Activated CD8-positive, alpha-beta memory T cell treated with anti-CD3 and anti-CD28 coated beads, Interleukin-2, amount 10 ng/mL, durations not matched to agents 7 days and 5 days (primary cell): ENCODE measurements at regions not wholly inside any gene's neighbourhood (a gene's known extent, or its start where the extent isn't known, plus 50 kb on each side); places are given as distances from the start of the nearest gene placed in this dataset.

Experiments
- ATAC-seq: fragments of 150-1000 bp; cut with Tn5 transposase; one replicate; pipeline ENCODE4 v1.10.0; 2021; ENCODE audit warnings: moderate library complexity
- CTCF ChIA-PET: fragments of 350-600 bp; sonication (Branson Sonifier 250); formaldehyde crosslinking; loops from one replicate; lab custom pipeline; 2021; ENCODE audit warnings: antibody characterized with exemption; lab: Charles Lee
- DNase-seq: peaks from one replicate; pipeline ENCODE4 v3.0.0-alpha.2; 2020
- H3K27ac Mint-ChIP-seq: one replicate; pipeline ENCODE4 v1.8.0; 2021; ENCODE audit warnings: mild to moderate bottlenecking, mixed read lengths
- H3K27me3 Mint-ChIP-seq: one replicate; pipeline ENCODE4 v1.8.0; 2021; ENCODE audit warnings: mixed read lengths
- H3K36me3 Mint-ChIP-seq: one replicate; pipeline ENCODE4 v1.8.0; 2021; ENCODE audit warnings: mild to moderate bottlenecking, mixed read lengths
- H3K4me1 Mint-ChIP-seq: one replicate; pipeline ENCODE4 v1.8.0; 2021; ENCODE audit warnings: mixed read lengths
- H3K4me3 Mint-ChIP-seq: one replicate; pipeline ENCODE4 v1.8.0; 2021; ENCODE audit warnings: mild to moderate bottlenecking, moderate library complexity, mixed read lengths
- H3K9me3 Mint-ChIP-seq: one replicate; pipeline ENCODE4 v1.8.0; 2022; ENCODE audit warnings: low read depth, mixed read lengths

GRCh38 chr3:66761093-66761780 is 236.9 kb upstream of the KBTBD8 start:
- Mint-ChIP-seq H3K36me3 (no peaks in the 10 kb centered on the region), H3K4me3 (no peak overlapping the region), H3K27me3 (no peaks in the 10 kb centered on the region), H3K4me1 (no peaks in the 10 kb centered on the region), H3K9me3 (no peaks in the 10 kb centered on the region), H3K27ac (no peak overlapping the region)
- DNase-seq (no peak), ATAC-seq (no peak)
- CTCF ChIA-PET = no interaction called here

- no peak for DNase-seq
- no peak overlapping the region for H3K27ac Mint-ChIP-seq
- H3K9me3 Mint-ChIP-seq = no peaks in the 10 kb centered on the region
- peaks cover 2% of the 10 kb centered on the region for H3K27me3 Mint-ChIP-seq
- CTCF ChIA-PET = no interaction called here
- no peak for ATAC-seq
- H3K4me3 Mint-ChIP-seq = no peak overlapping the region
- H3K4me1 Mint-ChIP-seq = no peaks in the 10 kb centered on the region
- H3K36me3 Mint-ChIP-seq = no peaks in the 10 kb centered on the region
Observed at GRCh38 chr3:66762916-66763693, 235.0 kb upstream of the KBTBD8 start.

- Mint-ChIP-seq H3K27me3 (no peaks in the 10 kb centered on the region), H3K4me3 (no peak overlapping the region), H3K27ac (no peak overlapping the region), H3K9me3 (no peaks in the 10 kb centered on the region), H3K4me1 (no peaks in the 10 kb centered on the region), H3K36me3 (no peaks in the 10 kb centered on the region)
- DNase-seq (no peak), ATAC-seq (no peak)
- CTCF ChIA-PET = no interaction called here
Observed at GRCh38 chr3:66778107-66778506, 220.0 kb upstream of the KBTBD8 start.

GRCh38 chr3:66778777-66779176 is 219.3 kb upstream of the KBTBD8 start:
- CTCF ChIA-PET = no interaction called here
- Mint-ChIP-seq H3K36me3 (no peaks in the 10 kb centered on the region), H3K9me3 (no peaks in the 10 kb centered on the region), H3K4me1 (no peaks in the 10 kb centered on the region), H3K4me3 (no peak overlapping the region), H3K27ac (no peak overlapping the region), H3K27me3 (no peaks in the 10 kb centered on the region)
- DNase-seq (no peak), ATAC-seq (no peak)

GRCh38 chr3:66785191-66785909 is 212.8 kb upstream of the KBTBD8 start:
- CTCF ChIA-PET = no interaction called here
- H3K27ac Mint-ChIP-seq = no peak overlapping the region
- H3K4me1 Mint-ChIP-seq = no peaks in the 10 kb centered on the region
- H3K9me3 Mint-ChIP-seq = no peaks in the 10 kb centered on the region
- no peak for ATAC-seq
- peaks cover 2% of the 10 kb centered on the region for H3K27me3 Mint-ChIP-seq
- DNase-seq = no peak
- no peaks in the 10 kb centered on the region for H3K36me3 Mint-ChIP-seq
- no peak overlapping the region for H3K4me3 Mint-ChIP-seq

- Mint-ChIP-seq H3K27me3 (peaks cover 7% of the 10 kb centered on the region), H3K27ac (no peak overlapping the region), H3K4me3 (no peak overlapping the region), H3K9me3 (no peaks in the 10 kb centered on the region), H3K36me3 (no peaks in the 10 kb centered on the region), H3K4me1 (no peaks in the 10 kb centered on the region)
- CTCF ChIA-PET = interaction anchor here (0.6 to 1.3 kb wide), 2 partner anchors 32 to 45 kb away, joined by 3 read pairs; no protein-coding TSS in a partner anchor
- DNase-seq (no peak), ATAC-seq (no peak)
Observed at GRCh38 chr3:66789580-66790237, 208.4 kb upstream of the KBTBD8 start.

GRCh38 chr3:66792086-66792485 is 206.0 kb upstream of the KBTBD8 start:
- no peaks in the 10 kb centered on the region for H3K9me3 Mint-ChIP-seq
- peaks cover 7% of the 10 kb centered on the region for H3K27me3 Mint-ChIP-seq
- no peak for DNase-seq
- no peak overlapping the region for H3K27ac Mint-ChIP-seq
- CTCF ChIA-PET = no interaction called here
- no peaks in the 10 kb centered on the region for H3K4me1 Mint-ChIP-seq
- ATAC-seq = no peak
- no peak overlapping the region for H3K4me3 Mint-ChIP-seq
- no peaks in the 10 kb centered on the region for H3K36me3 Mint-ChIP-seq

GRCh38 chr3:66795365-66795764 is 202.7 kb upstream of the KBTBD8 start:
- ATAC-seq (no peak), DNase-seq (no peak)
- H3K9me3 Mint-ChIP-seq = no peaks in the 10 kb centered on the region
- CTCF ChIA-PET = no interaction called here
- peaks cover 12% of the 10 kb centered on the region for H3K27me3 Mint-ChIP-seq
- no peaks in the 10 kb centered on the region for H3K36me3 Mint-ChIP-seq
- H3K27ac Mint-ChIP-seq = no peak overlapping the region
- H3K4me3 Mint-ChIP-seq = no peak overlapping the region
- H3K4me1 Mint-ChIP-seq = no peaks in the 10 kb centered on the region

- CTCF ChIA-PET = no interaction called here
- Mint-ChIP-seq H3K9me3 (no peaks in the 10 kb centered on the region), H3K27me3 (peaks cover 12% of the 10 kb centered on the region), H3K27ac (no peak overlapping the region), H3K36me3 (no peaks in the 10 kb centered on the region), H3K4me1 (no peaks in the 10 kb centered on the region), H3K4me3 (no peak overlapping the region)
- DNase-seq (no peak), ATAC-seq (no peak)
Observed at GRCh38 chr3:66796343-66796742, 201.8 kb upstream of the KBTBD8 start.

- H3K27me3 Mint-ChIP-seq = peaks cover 7% of the 10 kb centered on the region
- ATAC-seq (no peak), DNase-seq (no peak)
- no peaks in the 10 kb centered on the region for H3K36me3 Mint-ChIP-seq
- H3K27ac Mint-ChIP-seq = no peak overlapping the region
- no peaks in the 10 kb centered on the region for H3K9me3 Mint-ChIP-seq
- no peaks in the 10 kb centered on the region for H3K4me1 Mint-ChIP-seq
- no peak overlapping the region for H3K4me3 Mint-ChIP-seq
- CTCF ChIA-PET = no interaction called here
Observed at GRCh38 chr3:66797889-66798560, 200.1 kb upstream of the KBTBD8 start.

GRCh38 chr3:66800941-66801545 is 197.1 kb upstream of the KBTBD8 start:
- no peak overlapping the region for H3K4me3 Mint-ChIP-seq
- DNase-seq (no peak), ATAC-seq (no peak)
- H3K27ac Mint-ChIP-seq = no peak overlapping the region
- no peaks in the 10 kb centered on the region for H3K9me3 Mint-ChIP-seq
- CTCF ChIA-PET = no interaction called here
- H3K4me1 Mint-ChIP-seq = peaks cover 9% of the 10 kb centered on the region
- H3K27me3 Mint-ChIP-seq = peaks cover 7% of the 10 kb centered on the region
- H3K36me3 Mint-ChIP-seq = no peaks in the 10 kb centered on the region

- Mint-ChIP-seq H3K4me3 (no peak overlapping the region), H3K9me3 (no peaks in the 10 kb centered on the region), H3K27me3 (peaks cover 5% of the 10 kb centered on the region), H3K36me3 (no peaks in the 10 kb centered on the region), H3K27ac (no peak overlapping the region), H3K4me1 (peaks cover 9% of the 10 kb centered on the region)
- ATAC-seq (no peak), DNase-seq (no peak)
- CTCF ChIA-PET = interaction anchor here (1.0 to 1.7 kb wide), 4 partner anchors 19 to 549 kb away, joined by 3 to 4 read pairs (median 3); no protein-coding TSS in a partner anchor
Observed at GRCh38 chr3:66803206-66803605, 194.9 kb upstream of the KBTBD8 start.
